Panc1 (cell line): ENCODE measurements at regions not wholly inside any gene's neighbourhood (a gene's known extent, or its start where the extent isn't known, plus 50 kb on each side); places are given as distances from the start of the nearest gene placed in this dataset.

Experiments
- ATAC-seq: fragments of 200-7000 bp; cut with Tn5 transposase; 2 replicates; pipeline ENCODE4 v1.9.1; 2020; ENCODE audit warnings: mild to moderate bottlenecking, moderate library complexity
- BruUV-seq: library from RNA; stranded (reverse); fragments of 400-500 nt; replicated peaks from 2 replicates; lab custom pipeline; 2021; lab: Mats Ljungman, UMichigan
- CTCF ChIA-PET: fragments of 300-600 bp; sonication (Branson Sonifier 250); formaldehyde crosslinking; loops from one replicate; lab custom pipeline; 2022; ENCODE audit warnings: antibody characterized with exemption; lab: Charles Lee
- POLR2A ChIA-PET: fragments of 300-600 bp; sonication (Branson Sonifier 250); formaldehyde crosslinking; loops from one replicate; lab custom pipeline; 2022; ENCODE audit warnings: antibody characterized with exemption; lab: Charles Lee
- DNase-seq: peaks from one replicate; pipeline ENCODE4 v3.0.0-alpha.2; 2010; ENCODE audit warnings: low read depth, low spot score
- H3K27ac ChIP-seq: 2 replicates; pipeline ENCODE4 v1.5.1; 2011; ENCODE audit warnings: mild to moderate bottlenecking, low read length, inconsistent platforms
- H3K27me3 ChIP-seq: fragments of 200-500 bp; sonication (Bioruptor generic); 2 replicates; pipeline ENCODE4 v1.6.0; 2014; ENCODE audit warnings: low read length, inconsistent platforms; ENCODE audit not compliant: control insufficient read depth, insufficient read depth
- H3K36me3 ChIP-seq: fragments of 200-500 bp; sonication (Bioruptor generic); 2 replicates; pipeline ENCODE4 v1.5.1; 2014; ENCODE audit warnings: inconsistent platforms, mild to moderate bottlenecking, low read length, moderate library complexity; ENCODE audit not compliant: control insufficient read depth, insufficient read depth
- H3K4me1 ChIP-seq: 2 replicates; pipeline ENCODE4 v1.5.1; 2011; ENCODE audit warnings: inconsistent platforms, mild to moderate bottlenecking, low read length, moderate library complexity; ENCODE audit not compliant: control insufficient read depth, insufficient read depth
- H3K4me3 ChIP-seq, 2 experiments: 2 replicates each; pipeline ENCODE4 v1.5.1; 2011 to 2012; ENCODE audit warnings: low read depth in 2 of 2, low read length in 2 of 2, mild to moderate bottlenecking in 2 of 2, inconsistent platforms in 1 of 2, moderate library complexity in 1 of 2
- H3K9me3 ChIP-seq: fragments of 200-500 bp; sonication (Bioruptor generic); 2 replicates; pipeline ENCODE4 v1.5.1; 2014; ENCODE audit warnings: low read depth, mild to moderate bottlenecking, inconsistent platforms, low read length, moderate library complexity; ENCODE audit not compliant: control insufficient read depth, insufficient read depth
- POLR2AphosphoS5 ChIP-seq: IDR thresholded peaks from 2 replicates; pipeline ENCODE4 v1.6.1; 2012; ENCODE audit warnings: mild to moderate bottlenecking, low read depth, low read length, moderate library complexity
- SIN3A ChIP-seq: IDR thresholded peaks from 2 replicates; pipeline ENCODE4 v1.6.1; 2012; ENCODE audit warnings: low read depth, mild to moderate bottlenecking, low read length, moderate library complexity, borderline replicate concordance; ENCODE audit not compliant: insufficient read depth
- TCF7L2 ChIP-seq: IDR thresholded peaks from 2 replicates; pipeline ENCODE4 v1.6.1; 2011; ENCODE audit warnings: mild to moderate bottlenecking, low read depth, low read length, inconsistent platforms
- in situ Hi-C: cut with HindIII; loops from 2 replicates; pipeline ENCODE4 v1.10.0; 2016; ENCODE audit warnings: low sequenced_read_pairs, low pct_unique_long_range_greater_than_20kb
- intact Hi-C: fragments of 100-400 bp; cut with micrococcal nuclease; formaldehyde crosslinking; loops from one replicate; pipeline ENCODE4 v1.10.0; 2022; ENCODE audit not compliant: unreplicated experiment
- TF ChIP-seq, protein P1 (sequence below): fragments of 450-650 bp; IDR thresholded peaks from 2 replicates; pipeline ENCODE4 v1.5.1; 2017; ENCODE audit warnings: mild to moderate bottlenecking
- TF ChIP-seq, protein P2 (sequence below), 2 experiments: IDR thresholded peaks; 2 replicates each; pipeline ENCODE4 v1.6.1; 2011 to 2012; ENCODE audit warnings: low read depth in 2 of 2, control low read depth in 1 of 2, low read length in 1 of 2, mild to moderate bottlenecking in 1 of 2, moderate library complexity in 1 of 2; ENCODE audit not compliant: insufficient read depth in 1 of 2

DNA sequence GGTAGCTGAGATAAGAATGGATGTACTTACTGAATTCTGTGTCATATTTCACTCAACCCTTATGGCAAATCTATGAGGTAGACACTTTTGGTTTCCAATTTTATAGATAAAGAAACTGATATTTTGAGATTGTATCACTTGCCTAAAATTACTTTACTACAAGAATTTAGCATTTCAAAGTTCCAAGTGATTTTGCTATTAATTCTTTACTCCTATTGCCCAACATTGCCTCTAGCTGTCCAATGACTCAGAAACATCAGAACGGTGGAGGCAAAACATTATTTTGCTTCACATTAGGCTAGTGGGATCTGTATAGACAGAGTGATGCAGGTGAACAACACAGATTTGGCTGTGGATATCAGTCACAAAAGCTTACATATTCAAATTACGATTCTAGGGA lies 747.2 kb upstream of the NEGR1 start:
- H3K9me3 ChIP-seq: no peaks in the 10 kb centered on the region
- H3K4me3 ChIP-seq: no peak overlapping the region
- H3K27me3 ChIP-seq: no peaks in the 10 kb centered on the region
- no TSS peak for BruUV-seq
- ATAC-seq (no peak), DNase-seq (no peak)
- ChIA-PET POLR2A (no interaction called here), CTCF (no interaction called here)
- intact Hi-C loops: no loop called here
- no peak for TF ChIP-seq POLR2AphosphoS5
- TF ChIP-seq, protein P1, sequence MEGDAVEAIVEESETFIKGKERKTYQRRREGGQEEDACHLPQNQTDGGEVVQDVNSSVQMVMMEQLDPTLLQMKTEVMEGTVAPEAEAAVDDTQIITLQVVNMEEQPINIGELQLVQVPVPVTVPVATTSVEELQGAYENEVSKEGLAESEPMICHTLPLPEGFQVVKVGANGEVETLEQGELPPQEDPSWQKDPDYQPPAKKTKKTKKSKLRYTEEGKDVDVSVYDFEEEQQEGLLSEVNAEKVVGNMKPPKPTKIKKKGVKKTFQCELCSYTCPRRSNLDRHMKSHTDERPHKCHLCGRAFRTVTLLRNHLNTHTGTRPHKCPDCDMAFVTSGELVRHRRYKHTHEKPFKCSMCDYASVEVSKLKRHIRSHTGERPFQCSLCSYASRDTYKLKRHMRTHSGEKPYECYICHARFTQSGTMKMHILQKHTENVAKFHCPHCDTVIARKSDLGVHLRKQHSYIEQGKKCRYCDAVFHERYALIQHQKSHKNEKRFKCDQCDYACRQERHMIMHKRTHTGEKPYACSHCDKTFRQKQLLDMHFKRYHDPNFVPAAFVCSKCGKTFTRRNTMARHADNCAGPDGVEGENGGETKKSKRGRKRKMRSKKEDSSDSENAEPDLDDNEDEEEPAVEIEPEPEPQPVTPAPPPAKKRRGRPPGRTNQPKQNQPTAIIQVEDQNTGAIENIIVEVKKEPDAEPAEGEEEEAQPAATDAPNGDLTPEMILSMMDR: no peak
- no peak for TF ChIP-seq SIN3A
- TF ChIP-seq TCF7L2: no peak
- TF ChIP-seq, protein P2, sequence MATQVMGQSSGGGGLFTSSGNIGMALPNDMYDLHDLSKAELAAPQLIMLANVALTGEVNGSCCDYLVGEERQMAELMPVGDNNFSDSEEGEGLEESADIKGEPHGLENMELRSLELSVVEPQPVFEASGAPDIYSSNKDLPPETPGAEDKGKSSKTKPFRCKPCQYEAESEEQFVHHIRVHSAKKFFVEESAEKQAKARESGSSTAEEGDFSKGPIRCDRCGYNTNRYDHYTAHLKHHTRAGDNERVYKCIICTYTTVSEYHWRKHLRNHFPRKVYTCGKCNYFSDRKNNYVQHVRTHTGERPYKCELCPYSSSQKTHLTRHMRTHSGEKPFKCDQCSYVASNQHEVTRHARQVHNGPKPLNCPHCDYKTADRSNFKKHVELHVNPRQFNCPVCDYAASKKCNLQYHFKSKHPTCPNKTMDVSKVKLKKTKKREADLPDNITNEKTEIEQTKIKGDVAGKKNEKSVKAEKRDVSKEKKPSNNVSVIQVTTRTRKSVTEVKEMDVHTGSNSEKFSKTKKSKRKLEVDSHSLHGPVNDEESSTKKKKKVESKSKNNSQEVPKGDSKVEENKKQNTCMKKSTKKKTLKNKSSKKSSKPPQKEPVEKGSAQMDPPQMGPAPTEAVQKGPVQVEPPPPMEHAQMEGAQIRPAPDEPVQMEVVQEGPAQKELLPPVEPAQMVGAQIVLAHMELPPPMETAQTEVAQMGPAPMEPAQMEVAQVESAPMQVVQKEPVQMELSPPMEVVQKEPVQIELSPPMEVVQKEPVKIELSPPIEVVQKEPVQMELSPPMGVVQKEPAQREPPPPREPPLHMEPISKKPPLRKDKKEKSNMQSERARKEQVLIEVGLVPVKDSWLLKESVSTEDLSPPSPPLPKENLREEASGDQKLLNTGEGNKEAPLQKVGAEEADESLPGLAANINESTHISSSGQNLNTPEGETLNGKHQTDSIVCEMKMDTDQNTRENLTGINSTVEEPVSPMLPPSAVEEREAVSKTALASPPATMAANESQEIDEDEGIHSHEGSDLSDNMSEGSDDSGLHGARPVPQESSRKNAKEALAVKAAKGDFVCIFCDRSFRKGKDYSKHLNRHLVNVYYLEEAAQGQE (IDR thresholded peaks at IDR 0.05; ENCODE audit: insufficient read depth in 1 of 2, low read depth in 2 of 2, low read length in 1 of 2): no peak
- no peak overlapping the region for H3K27ac ChIP-seq
- in situ Hi-C loops: no loop called here
- no peaks in the 10 kb centered on the region for H3K4me1 ChIP-seq
- H3K36me3 ChIP-seq: no peaks in the 10 kb centered on the region

DNA sequence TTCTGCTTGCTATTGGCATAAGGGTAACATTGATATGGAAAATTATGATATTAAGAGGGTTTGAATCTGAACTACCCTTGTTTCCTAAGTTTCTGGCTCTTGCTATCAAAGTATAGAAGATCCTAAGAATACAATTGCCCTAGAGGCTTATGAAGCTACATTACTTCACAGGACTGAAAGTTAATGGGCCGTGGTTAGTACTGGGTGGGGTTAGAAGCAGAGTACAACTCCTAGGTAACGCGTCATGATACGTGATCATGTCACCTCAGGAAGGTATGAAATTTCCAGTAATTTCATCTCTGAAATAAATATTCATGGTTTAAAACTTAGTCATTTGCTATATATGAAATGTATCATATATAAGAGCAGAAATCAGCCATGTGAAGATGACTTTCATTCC lies 743.8 kb upstream of the NEGR1 start:
- no TSS peak for BruUV-seq
- no peaks in the 10 kb centered on the region for H3K4me1 ChIP-seq
- CTCF ChIA-PET: no interaction called here
- intact Hi-C loops: no loop called here
- no peak overlapping the region for H3K27ac ChIP-seq
- H3K27me3 ChIP-seq: no peaks in the 10 kb centered on the region
- TF ChIP-seq SIN3A: no peak
- TF ChIP-seq, protein P1: no peak
- TF ChIP-seq POLR2AphosphoS5: no peak
- TF ChIP-seq, protein P2 (IDR thresholded peaks at IDR 0.05; ENCODE audit: insufficient read depth in 1 of 2, low read depth in 2 of 2, low read length in 1 of 2): no peak
- no peak for TF ChIP-seq TCF7L2
- in situ Hi-C loops: no loop called here
- no peak overlapping the region for H3K4me3 ChIP-seq
- POLR2A ChIA-PET: no interaction called here
- no peaks in the 10 kb centered on the region for H3K9me3 ChIP-seq
- H3K36me3 ChIP-seq: no peaks in the 10 kb centered on the region
- ATAC-seq: no peak
- no peak for DNase-seq
